NAMALWA (cell line): ENCODE measurements at regions not wholly inside any gene's neighbourhood (a gene's known extent, or its start where the extent isn't known, plus 50 kb on each side); places are given as distances from the start of the nearest gene placed in this dataset.

ENCODE experiments used
- DNase-seq: peaks from one replicate; pipeline ENCODE4 v3.0.0-alpha.2; 2015; ENCODE audit warnings: low spot score

DNA sequence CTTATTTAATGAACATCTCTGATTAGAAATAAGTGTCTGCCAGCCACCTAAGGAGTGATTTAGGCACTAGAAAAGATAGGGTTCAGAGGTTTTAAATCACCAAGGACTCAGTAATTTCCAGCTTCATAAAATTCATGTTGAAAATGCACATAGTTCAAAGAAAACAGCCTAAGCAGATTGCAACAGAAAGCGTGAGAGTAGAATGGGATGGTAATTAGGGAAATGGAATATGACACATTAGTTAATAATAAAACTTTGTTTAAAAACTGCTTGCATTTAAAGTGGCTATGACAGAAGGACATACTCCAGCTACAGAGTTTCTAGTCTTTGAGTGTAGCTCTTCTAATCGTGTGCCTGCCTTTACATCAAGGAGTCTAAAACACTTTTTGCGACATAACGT is 490.8 kb downstream of the TLE4 start:
- DNase-seq: no peak

GRCh38 chr9:80061940-80062339 is 490.2 kb downstream of the TLE4 start:
- DNase-seq: no peak

DNA sequence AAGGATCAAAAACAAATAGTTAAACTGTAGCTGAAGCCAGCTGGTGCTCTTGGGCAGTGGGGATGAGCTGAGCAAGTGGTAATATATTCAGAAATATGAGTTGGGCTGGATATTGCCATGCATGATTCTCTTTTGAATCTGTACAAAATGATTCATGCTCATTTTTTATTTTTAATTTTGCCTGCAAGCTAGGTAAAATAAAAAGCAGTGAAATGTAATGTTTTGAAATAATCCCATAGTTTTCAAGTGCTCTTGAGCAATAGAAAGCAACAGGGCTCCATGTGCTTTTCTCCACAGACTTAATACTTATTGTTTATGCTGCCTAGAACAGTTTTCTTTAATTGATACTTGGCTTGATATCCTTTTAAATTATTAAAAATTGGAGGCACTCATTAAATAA is 489.3 kb downstream of the TLE4 start:
- DNase-seq: no peak

- no peak for DNase-seq
These were observed 488.2 kb downstream of the TLE4 start for GRCh38 chr9:80059979-80060378.

GRCh38 chr9:80059191-80059590 is 487.4 kb downstream of the TLE4 start:
- no peak for DNase-seq

GRCh38 chr9:80052830-80053229 is 481.1 kb downstream of the TLE4 start:
- DNase-seq: no peak

GRCh38 chr9:80049096-80049782 is 477.5 kb downstream of the TLE4 start:
- DNase-seq: no peak

DNA sequence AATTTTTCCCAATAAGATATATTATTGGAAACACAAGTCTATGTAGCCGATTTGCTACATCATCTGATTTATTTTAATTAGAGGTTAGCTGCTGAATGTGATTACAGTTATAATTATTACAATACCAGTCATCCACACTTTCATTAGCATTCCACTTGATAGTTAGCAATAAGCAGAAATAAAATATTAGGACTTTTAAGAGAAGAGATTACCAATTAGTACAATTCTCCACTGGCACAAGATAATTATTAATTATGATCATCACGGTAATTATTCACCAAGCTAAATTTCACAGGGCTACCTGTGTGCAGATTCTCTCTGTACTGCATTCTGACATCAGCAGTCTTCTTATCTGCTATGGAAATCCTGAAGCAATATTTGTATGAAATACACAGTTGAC is 474.7 kb downstream of the TLE4 start:
- no peak for DNase-seq

- no peak for DNase-seq
These were observed 470.1 kb downstream of the TLE4 start for GRCh38 chr9:80041821-80042220.

GRCh38 chr9:80040457-80040856 is 468.7 kb downstream of the TLE4 start:
- no peak for DNase-seq

DNA sequence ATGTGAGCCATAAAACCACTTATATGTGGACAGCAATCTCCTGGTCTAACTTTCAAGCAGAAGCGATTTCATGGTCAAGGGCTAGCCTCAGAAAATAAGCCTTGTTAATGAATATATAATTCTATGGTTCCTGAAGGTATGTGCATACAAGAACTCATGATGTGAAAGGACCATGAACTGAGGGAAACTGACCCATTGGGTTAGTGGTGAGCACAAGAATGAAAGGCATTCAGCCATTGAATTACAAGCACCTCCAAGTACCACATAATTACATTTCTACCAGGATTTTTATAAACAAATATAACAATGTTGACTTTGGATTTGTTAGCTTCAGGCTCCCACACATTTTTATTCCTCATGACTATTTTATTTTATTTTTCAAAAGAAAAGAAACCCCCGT is 459.0 kb downstream of the TLE4 start:
- DNase-seq: no peak

GRCh38 chr9:80028501-80028900 is 456.7 kb downstream of the TLE4 start:
- no peak for DNase-seq

DNA sequence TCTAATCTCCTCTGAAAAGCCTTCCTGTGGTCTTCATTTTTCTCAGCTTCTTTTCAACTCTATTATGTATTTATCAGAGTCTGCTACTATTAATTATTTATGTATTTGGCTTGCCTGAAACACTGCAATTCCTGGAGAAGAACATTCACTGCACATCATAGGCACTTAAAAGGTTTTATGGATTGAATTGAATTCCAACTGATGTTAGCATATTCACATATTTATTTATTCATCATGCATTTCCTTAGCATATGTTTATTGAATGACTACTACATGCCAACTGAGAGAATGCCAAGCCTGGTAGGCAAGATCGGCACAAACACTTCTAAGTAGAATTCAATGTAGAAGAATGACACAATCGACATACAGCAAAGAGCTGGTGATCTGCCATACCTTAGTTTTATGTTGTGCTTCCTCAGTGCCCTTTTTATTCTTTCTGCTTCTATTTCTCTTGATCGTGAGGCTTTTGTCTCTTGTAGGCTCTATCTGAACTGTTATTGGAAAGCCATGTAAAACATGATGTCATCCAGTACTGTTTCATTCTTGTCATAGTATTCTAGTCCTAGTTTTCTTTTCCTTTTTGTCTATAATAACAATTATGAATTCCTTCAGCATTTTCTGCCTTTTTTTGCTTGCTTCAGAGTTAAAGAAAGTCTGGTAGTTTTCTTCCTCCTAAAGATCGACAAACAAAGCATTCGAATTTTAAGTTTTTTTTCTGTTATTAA is 454.2 kb downstream of the TLE4 start:
- no peak for DNase-seq

DNA sequence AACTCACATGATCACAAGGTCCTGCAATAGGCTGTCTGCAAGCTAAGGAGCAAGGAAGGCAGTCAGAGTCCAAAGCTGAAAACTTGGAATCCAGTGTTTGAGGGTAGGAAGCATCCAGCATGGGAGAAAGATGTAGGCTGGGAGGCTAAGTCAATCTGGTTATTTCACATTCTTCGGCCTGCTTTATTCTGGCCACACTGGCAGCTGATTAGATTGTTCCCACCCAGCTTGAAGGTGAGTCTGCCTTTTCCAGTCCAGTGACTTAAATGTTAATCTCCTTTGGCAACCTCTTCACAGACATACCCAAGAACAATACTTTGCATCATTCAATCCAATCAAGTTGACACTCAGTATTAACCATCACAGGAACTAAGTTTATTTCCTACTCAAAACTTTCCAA is 453.4 kb downstream of the TLE4 start:
- no peak for DNase-seq

- no peak for DNase-seq
These were observed 448.8 kb downstream of the TLE4 start for GRCh38 chr9:80020530-80020929.

DNA sequence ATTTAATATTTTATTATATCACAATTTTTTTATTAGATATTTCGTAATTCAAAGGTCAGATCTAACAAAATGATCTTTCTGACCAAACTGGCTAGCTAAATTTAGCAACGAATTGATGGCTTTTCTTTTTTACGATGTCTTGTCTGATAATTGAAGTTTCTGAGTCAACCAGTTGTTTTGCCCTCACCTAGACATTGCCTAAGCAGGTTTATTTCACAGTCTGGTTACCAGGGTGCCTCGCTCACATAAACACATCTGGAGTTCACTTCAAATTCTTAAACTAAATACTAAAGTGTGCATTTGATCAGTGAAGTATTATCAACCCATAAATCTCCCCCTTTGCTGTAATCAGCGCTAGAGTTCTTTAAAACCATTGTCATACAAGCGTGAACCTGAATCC is 448.3 kb downstream of the TLE4 start:
- DNase-seq: no peak

DNA sequence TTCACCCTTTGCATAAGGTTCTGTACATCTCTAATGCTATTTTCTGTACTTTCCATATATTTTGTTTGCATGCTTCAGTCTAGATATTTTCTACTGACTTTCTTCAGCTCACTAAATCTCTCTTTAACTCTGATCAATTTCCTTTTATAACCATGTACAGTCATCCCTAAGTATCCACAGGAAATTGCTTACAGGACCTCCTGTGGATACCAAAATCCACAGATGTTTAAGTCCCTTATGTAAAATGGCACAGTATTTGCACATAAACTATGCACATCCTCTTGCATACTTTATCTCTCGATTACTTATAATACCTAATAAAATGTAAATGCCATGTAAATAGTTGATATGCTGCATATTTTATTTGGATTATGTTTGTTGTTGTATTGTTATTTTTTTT is 442.1 kb downstream of the TLE4 start:
- DNase-seq: no peak

- DNase-seq: peak; percentile 34
These were observed 441.0 kb downstream of the TLE4 start for GRCh38 chr9:80012557-80013330.

DNA sequence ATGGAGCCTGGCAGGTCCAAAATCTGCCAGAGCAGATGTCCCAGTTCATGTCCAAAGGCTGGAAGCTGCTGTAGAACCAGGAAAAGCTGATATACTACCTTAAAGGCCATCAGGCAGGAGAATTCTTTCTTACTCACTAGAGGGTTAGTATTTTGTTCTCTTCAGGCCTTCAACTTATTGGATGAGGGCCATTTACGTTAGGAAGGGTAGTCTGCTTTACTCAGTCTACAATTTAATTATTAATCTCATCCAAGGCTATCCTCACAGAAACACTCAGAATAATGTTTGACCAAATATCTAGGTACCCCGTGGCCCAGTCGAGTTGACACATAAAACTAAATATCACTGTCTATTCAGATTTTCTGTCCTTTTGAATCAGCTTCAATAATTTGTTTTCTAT is 437.4 kb downstream of the TLE4 start:
- no peak for DNase-seq

GRCh38 chr9:80004714-80005113 is 432.9 kb downstream of the TLE4 start:
- DNase-seq: no peak

- DNase-seq: no peak
These were observed 418.8 kb downstream of the TLE4 start for GRCh38 chr9:79990536-79990935.

DNA sequence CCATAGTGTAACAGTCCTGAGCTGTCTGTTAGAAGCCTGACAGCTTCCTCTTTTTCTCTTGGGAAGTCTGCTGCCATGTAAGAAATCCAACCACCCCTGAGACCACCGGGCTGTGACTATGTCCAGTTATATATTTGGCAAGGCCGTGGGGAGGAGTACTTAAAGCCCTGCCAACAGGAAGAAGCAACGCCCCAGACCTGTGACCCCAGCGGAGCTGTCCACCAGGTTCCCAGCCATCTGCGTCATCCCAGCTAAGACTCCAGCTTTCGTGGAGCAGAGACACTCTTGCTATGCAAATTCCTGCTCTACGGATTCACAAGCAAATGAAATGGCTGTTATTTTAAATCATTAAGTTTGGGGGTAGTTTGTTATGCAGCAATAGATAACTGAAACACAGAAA is 417.3 kb downstream of the TLE4 start:
- DNase-seq: no peak

DNA sequence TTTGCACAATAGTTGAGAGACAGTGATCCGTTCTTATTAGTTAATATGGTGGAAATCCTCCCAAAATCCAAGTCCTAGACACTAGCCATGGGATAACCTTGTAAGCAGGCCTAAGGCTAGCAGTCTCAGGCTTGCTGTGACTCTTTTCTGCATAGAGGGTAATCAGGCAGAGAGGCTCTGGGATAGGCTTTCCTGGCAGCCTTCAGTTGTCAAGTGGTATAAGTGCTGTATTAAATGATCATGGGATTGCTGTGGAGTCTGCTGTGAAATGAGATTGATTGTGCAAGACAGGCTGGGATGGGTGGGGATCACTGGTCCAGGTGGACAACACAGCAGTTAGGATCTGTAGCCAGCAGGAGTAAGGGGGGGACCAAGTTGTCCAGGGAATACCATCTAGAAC is 416.4 kb downstream of the TLE4 start:
- DNase-seq: no peak
